K562 (cell line): ENCODE measurements at regions not wholly inside any gene's neighbourhood (a gene's known extent, or its start where the extent isn't known, plus 50 kb on each side); places are given as distances from the start of the nearest gene placed in this dataset.

Experiments
- ATAC-seq: fragments of 200-7000 bp; cut with Tn5 transposase; 3 replicates; pipeline ENCODE4 v1.9.1; 2020; ENCODE audit warnings: moderate library complexity
- BruUV-seq: library from RNA; stranded (reverse); fragments of 400-500 nt; replicated peaks from 2 replicates; lab custom pipeline; 2021; lab: Mats Ljungman, UMichigan
- CTCF ChIA-PET: fragments of 300-600 bp; formaldehyde crosslinking; extraction: SDS; loops from one replicate; lab custom pipeline; 2021; ENCODE audit warnings: low intra/inter-chr PET ratio; lab: Yijun Ruan, JAX
- POLR2A ChIA-PET: fragments of 300-600, 350-650 bp; sonication (Branson Sonifier 250); formaldehyde crosslinking; extraction: SDS; loops from one replicate; lab custom pipeline; 2021; ENCODE audit warnings: antibody characterized with exemption, inconsistent platforms; lab: Yijun Ruan, JAX
- DNase-seq, 4 experiments: peaks; one replicate each; pipeline versions ENCODE4 v3.0.0 to v3.0.0-alpha.2; 2011 to 2018; ENCODE audit warnings: low spot score in 3 of 4, mixed read lengths in 3 of 4; ENCODE audit errors: extremely low read depth in 1 of 4
- FAIRE-seq: peaks from 2 replicates; lab custom pipeline; 2011; peaks lifted over from hg19 to GRCh38; lab: Jason Lieb, UNC
- H2AFZ ChIP-seq: 2 replicates; pipeline ENCODE4 v1.6.0; 2011; ENCODE audit warnings: low read depth, low read length, control low read depth, inconsistent platforms
- H3K27ac ChIP-seq: fragments of 200-600 bp; 3 replicates; pipeline ENCODE4 v1.8.0; 2011; ENCODE audit warnings: low read depth, mild to moderate bottlenecking, control low read depth, inconsistent platforms, low read length, moderate library complexity, mixed read lengths; ENCODE audit errors: extremely low read depth
- H3K27me3 ChIP-seq, 2 experiments: fragments of 300-600 bp in 1 of 2; 2 replicates in 1 of 2; 3 replicates in 1 of 2; pipeline versions ENCODE4 v1.6.0 to v1.8.0; 2011; ENCODE audit warnings: inconsistent platforms in 2 of 2, low read length in 2 of 2, mild to moderate bottlenecking in 1 of 2, mixed read lengths in 1 of 2, moderate library complexity in 1 of 2; ENCODE audit not compliant: control insufficient read depth in 2 of 2, insufficient read depth in 2 of 2
- H3K36me3 ChIP-seq: fragments of 300-600 bp; 3 replicates; pipeline ENCODE4 v1.8.0; 2011; ENCODE audit warnings: mild to moderate bottlenecking, low read length, inconsistent platforms; ENCODE audit not compliant: control insufficient read depth, insufficient read depth
- H3K4me1 ChIP-seq, 2 experiments: fragments of 200-600 bp in 1 of 2; replicated peaks in 1 of 2; 2 replicates in 1 of 2; 3 replicates in 1 of 2; pipeline versions ENCODE4 v1.5.1 to v1.8.0; 2011; ENCODE audit warnings: inconsistent platforms in 2 of 2, low read length in 2 of 2, mild to moderate bottlenecking in 1 of 2, mixed read lengths in 1 of 2, moderate library complexity in 1 of 2; ENCODE audit not compliant: control insufficient read depth in 2 of 2, insufficient read depth in 2 of 2
- H3K4me2 ChIP-seq: 2 replicates; pipeline ENCODE4 v1.6.1; 2011; ENCODE audit warnings: low read length, control low read depth, inconsistent platforms, mixed read lengths; ENCODE audit not compliant: insufficient read depth
- H3K4me3 ChIP-seq: fragments of 200-600 bp; sonication (generic), shearing (Covaris generic); 2 replicates; pipeline ENCODE4 v1.5.1; 2016; ENCODE audit warnings: control low read depth, inconsistent platforms
- H3K79me2 ChIP-seq: fragments of 200-600 bp; 3 replicates; pipeline ENCODE4 v1.8.0; 2011; ENCODE audit warnings: low read length, inconsistent platforms; ENCODE audit not compliant: control insufficient read depth, insufficient read depth
- H3K9ac ChIP-seq, 2 experiments: 2 replicates each; pipeline versions ENCODE4 v1.6.0 to v1.6.1; 2011; ENCODE audit warnings: low read depth in 2 of 2, low read length in 2 of 2, control low read depth in 1 of 2, inconsistent platforms in 1 of 2, mild to moderate bottlenecking in 1 of 2, mixed read lengths in 1 of 2; ENCODE audit not compliant: insufficient read depth in 1 of 2
- H3K9me1 ChIP-seq: one replicate; pipeline ENCODE4 v1.6.0; 2011; ENCODE audit warnings: inconsistent platforms, mild to moderate bottlenecking, low read length, moderate library complexity; ENCODE audit not compliant: control insufficient read depth, insufficient read depth
- H3K9me3 ChIP-seq: replicated peaks from 2 replicates; pipeline ENCODE4 v1.5.1; 2011; ENCODE audit warnings: low read depth, low read length, inconsistent platforms; ENCODE audit not compliant: control insufficient read depth, insufficient read depth
- H4K20me1 ChIP-seq: replicated peaks from 2 replicates; pipeline ENCODE4 v1.6.1; 2011; ENCODE audit warnings: low read length, inconsistent platforms, mixed read lengths; ENCODE audit not compliant: control insufficient read depth, insufficient read depth
- ARID3A ChIP-seq: IDR thresholded peaks from 2 replicates; pipeline ENCODE4 v1.6.1; 2012; ENCODE audit warnings: low read depth, low read length, improper control_type of control experiment, borderline replicate concordance
- CC2D1A ChIP-seq: fragments of 450-650 bp; IDR thresholded peaks from 2 replicates; pipeline ENCODE4 v1.6.1; 2017; ENCODE audit warnings: mild to moderate bottlenecking
- CCNT2 ChIP-seq: IDR thresholded peaks from 2 replicates; pipeline ENCODE4 v1.6.1; 2011; ENCODE audit warnings: borderline replicate concordance, low read depth, mild to moderate bottlenecking, moderate library complexity, mixed read lengths, low read length; ENCODE audit not compliant: insufficient read length; ENCODE audit errors: extremely low read depth
- E2F4 ChIP-seq: sonication (generic); formaldehyde crosslinking; IDR thresholded peaks from 2 replicates; pipeline ENCODE4 v1.8.0; 2022; ENCODE audit warnings: mild to moderate bottlenecking, low read depth, missing genetic modification reagents
- HOXB6 ChIP-seq: fragments of 250-450 bp; sonication (Bioruptor Pico); IDR thresholded peaks from 2 replicates; pipeline ENCODE4 v1.5.1; 2022; ENCODE audit warnings: mild to moderate bottlenecking, borderline replicate concordance
- IRF9 ChIP-seq: fragments of 450-650 bp; IDR thresholded peaks from 2 replicates; pipeline ENCODE4 v1.6.1; 2016; ENCODE audit warnings: missing biosample characterization, missing genetic modification characterization
- KLF10 ChIP-seq: fragments of 250-450 bp; sonication (Bioruptor Pico); IDR thresholded peaks from 2 replicates; pipeline ENCODE4 v1.6.1; 2021; ENCODE audit warnings: matching md5 sums
- PRDM10 ChIP-seq: fragments of 450-650 bp; IDR thresholded peaks from 2 replicates; pipeline ENCODE4 v1.6.1; 2018; ENCODE audit not compliant: partially characterized antibody
- PTBP1 ChIP-seq: fragments of 200-400 bp; formaldehyde crosslinking; IDR thresholded peaks from 2 replicates; pipeline ENCODE4 v1.6.1; 2017; ENCODE audit warnings: low read depth, low read length
- SMAD2 ChIP-seq: fragments of 150-350 bp; IDR thresholded peaks from 2 replicates; pipeline ENCODE4 v1.6.1; 2014; ENCODE audit warnings: low read depth, mild to moderate bottlenecking, low read length
- ZNF561 ChIP-seq: fragments of 450-650 bp; formaldehyde crosslinking; conservative IDR thresholded peaks from 2 replicates; pipeline ENCODE4 v1.4.0; 2020; ENCODE audit warnings: mild to moderate bottlenecking, moderate library complexity
- ZNF57 ChIP-seq: fragments of 450-650 bp; formaldehyde crosslinking; IDR thresholded peaks from 2 replicates; pipeline ENCODE4 v1.4.0; 2020; ENCODE audit warnings: mild to moderate bottlenecking, moderate library complexity
- WGBS: fragments of 100-300 bp; shearing (Covaris generic); methylation state at CpG from one replicate; pipeline ENCODE4 v1.1.6; 2016; ENCODE audit warnings: low coverage, mixed read lengths; ENCODE audit not compliant: insufficient coverage; ENCODE audit errors: missing lambda C conversion rate; 5-methylcytosine and 5-hydroxymethylcytosine counted together
- in situ Hi-C: fragments of 300-500 bp; cut with MboI; formaldehyde crosslinking; loops from 4 replicates; pipeline ENCODE4 v1.15.0; 2018; ENCODE audit warnings: inconsistent platforms, mixed read lengths
- intact Hi-C: fragments of 100-400 bp; cut with micrococcal nuclease; formaldehyde crosslinking; loops from 2 replicates; pipeline ENCODE4 v1.14.2; 2022

- FAIRE-seq: no peak
- no peak overlapping the region for H3K9ac ChIP-seq
Measured at GRCh38 chr2:181120625-181121024, 140.2 kb downstream of the UBE2E3 start.

More at GRCh38 chr2:181120625-181121024, 140.2 kb downstream of the UBE2E3 start:
- CTCF ChIA-PET: no interaction called here
- Histone ChIP-seq H4K20me1 (no peaks in the 10 kb centered on the region), H3K4me2 (no peak overlapping the region), H3K79me2 (no peaks in the 10 kb centered on the region), H3K9me1 (no peaks in the 10 kb centered on the region), H3K27me3 (no peaks in the 10 kb centered on the region), H3K27ac (no peak overlapping the region), H3K4me3 (no peak overlapping the region), H3K9me3 (no peaks in the 10 kb centered on the region), H3K36me3 (no peaks in the 10 kb centered on the region), H3K4me1 (no peaks in the 10 kb centered on the region), H2AFZ (no peak overlapping the region)
- no peak for TF ChIP-seq PTBP1
- TF ChIP-seq ARID3A: no peak
- no peak for TF ChIP-seq ZNF57
- TF ChIP-seq CC2D1A: no peak
- no peak for TF ChIP-seq E2F4
- no peak for TF ChIP-seq IRF9
- TF ChIP-seq CCNT2: no peak
- TF ChIP-seq ZNF561 (CRISPR knock-in tag): no peak
- TF ChIP-seq HOXB6: no peak
- no peak for TF ChIP-seq PRDM10
- TF ChIP-seq SMAD2: no peak
- no peak for TF ChIP-seq KLF10
- in situ Hi-C loops (no loop called here), intact Hi-C loops (no loop called here)
- no TSS peak for BruUV-seq
- POLR2A ChIA-PET: no interaction called here
- 0% methylated on average over 1 of the region's 1 CpG for whole genome bisulfite sequencing
- no peak for DNase-seq
- no peak for ATAC-seq
